Left colon (tissue), 2 donors: ENCODE measurements at regions not wholly inside any gene's neighbourhood (a gene's known extent, or its start where the extent isn't known, plus 50 kb on each side); places are given as distances from the start of the nearest gene placed in this dataset.

ENCODE experiments used
- ATAC-seq: fragments of 200-7000 bp; cut with Tn5 transposase; one replicate; pipeline ENCODE4 v1.9.1; 2020; ENCODE audit warnings: mild to moderate bottlenecking, moderate library complexity
- DNase-seq, 2 donors: peaks; one replicate each; pipeline ENCODE4 v3.0.0-alpha.2; 2020
- intact Hi-C, 2 donors: fragments of 100-400 bp; cut with DNase I in 1 of 2; cut with micrococcal nuclease in 1 of 2; formaldehyde crosslinking; loops; one replicate each; pipeline versions ENCODE4 v1.11.2 to v1.14.0; 2022; cut with DNase I, micrococcal nuclease
- donor health status: DM: no; HTN: no; CAD: no.
- donor health status: DM: yes; HTN: yes; CAD: no.

DNA sequence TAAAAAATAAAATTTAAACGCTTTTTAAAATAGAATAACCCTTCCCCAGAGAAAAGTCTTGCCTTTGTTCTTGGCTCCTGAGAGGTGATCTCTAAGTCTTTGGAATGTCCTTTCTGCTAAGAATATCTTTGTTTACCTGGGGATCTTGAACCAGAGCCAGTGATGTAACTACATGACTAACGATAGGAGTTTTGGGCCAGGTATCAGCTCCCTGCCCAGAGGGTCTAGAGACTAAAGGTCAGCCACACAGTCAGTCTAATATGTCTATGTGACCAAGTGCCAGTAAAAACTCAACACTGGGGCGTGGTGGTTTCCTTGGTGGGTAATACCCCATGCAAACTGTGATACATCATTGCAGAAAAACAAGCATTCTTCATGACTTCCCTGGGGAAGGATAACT, 1351.9 kb upstream of the C9orf72 start:
- intact Hi-C loops, result no loop called here
- DNase-seq (no peak), ATAC-seq (no peak)

DNA sequence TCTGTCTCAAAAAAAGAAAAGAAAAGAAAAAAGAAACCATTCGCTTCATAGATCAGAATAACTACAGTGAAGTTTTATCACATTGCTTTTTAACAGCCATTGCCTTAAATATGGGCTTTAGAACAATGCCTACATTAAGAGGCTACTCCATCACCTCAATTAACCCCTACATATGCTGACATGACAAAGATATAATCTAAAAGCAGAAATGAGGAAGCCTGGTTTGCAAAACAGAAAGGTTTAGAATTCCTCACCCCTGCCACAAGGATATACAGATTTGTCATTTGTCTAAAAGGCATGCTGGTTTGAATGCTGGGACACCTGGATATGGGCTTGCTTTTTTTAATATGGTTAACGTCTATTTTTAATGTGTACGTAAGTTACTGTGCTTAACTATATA, 1353.0 kb upstream of the C9orf72 start:
- intact Hi-C loops, result no loop called here
- DNase-seq (no peak), ATAC-seq (no peak)

DNA sequence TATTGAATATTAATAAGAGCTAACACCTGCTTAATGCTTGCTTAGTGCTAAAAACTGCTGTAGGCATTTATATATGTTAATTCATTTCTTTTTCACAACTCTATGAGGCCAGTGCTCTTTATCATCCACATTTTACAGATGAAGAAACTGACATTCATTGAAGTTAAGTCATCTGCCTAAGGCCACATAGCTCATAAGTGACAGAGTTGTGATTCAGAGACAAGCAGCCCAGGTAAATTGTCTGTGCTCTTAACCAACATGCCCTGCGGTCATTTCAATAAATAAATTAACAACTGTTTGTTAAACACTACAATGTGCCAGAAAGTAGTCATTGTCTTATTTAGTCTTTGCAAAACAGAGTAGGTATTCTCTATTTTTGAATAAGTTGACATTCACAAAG, 1354.4 kb upstream of the C9orf72 start:
- DNase-seq (no peak), ATAC-seq (no peak)
- intact Hi-C loops, result no loop called here

DNA sequence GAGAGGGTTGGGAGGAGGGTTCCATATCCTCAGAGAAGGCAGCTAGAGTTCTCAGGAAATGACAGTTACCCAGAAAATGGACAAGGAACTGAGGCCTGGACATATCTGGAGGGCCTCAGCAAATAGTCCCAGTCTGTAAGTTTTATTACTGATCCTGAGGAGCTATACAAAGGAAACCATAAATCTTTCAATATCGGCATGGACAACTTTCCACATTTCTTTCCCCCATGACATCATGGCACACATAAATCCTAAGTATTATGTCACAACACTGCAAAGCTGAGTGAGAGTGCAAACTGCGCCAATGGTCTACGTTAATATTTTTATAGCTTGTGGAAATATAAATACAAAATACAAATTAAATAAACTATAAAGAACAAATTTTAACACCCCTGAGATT, 1356.2 kb upstream of the C9orf72 start:
- ATAC-seq (no peak), DNase-seq (no peak)
- intact Hi-C loops, result no loop called here

DNA sequence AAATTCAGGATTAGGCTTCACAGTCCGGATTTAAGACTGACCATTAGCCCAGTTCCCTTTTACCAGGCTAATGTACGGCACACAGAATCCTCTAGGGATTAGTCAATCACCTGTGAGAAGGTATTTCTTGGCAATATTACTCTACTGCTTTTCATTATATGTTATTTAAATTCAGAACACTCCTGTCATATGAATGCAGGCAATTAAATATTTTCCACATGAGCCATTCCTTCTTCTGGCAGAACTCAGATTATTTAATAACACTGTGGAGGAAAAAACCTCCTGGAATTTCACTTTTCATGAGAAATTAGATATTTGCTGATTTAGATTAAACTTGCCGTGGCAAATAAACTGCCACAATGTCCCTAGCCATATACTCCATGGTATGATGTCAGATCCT, 1357.5 kb upstream of the C9orf72 start:
- ATAC-seq (no peak), DNase-seq (no peak)
- intact Hi-C loops, result no loop called here

DNA sequence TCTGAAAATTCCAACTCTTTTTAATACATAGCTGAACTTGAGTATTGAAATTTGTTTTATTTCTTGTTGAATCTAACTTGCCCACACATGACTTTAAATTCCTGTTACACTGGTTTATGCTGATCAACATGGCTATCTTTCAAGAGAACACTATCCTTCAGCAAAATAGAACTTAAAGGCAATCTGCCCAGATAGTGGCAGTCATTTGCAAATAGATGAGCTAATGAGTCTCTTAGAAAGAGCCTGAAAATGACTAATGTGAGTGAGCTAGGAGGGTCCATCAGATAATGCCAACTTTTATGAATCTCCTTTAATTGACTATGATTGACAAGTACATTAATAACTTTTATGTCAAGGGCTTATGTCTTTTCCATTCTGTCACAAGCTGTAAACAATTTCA, 1360.8 kb upstream of the C9orf72 start:
- no peak for DNase-seq
- intact Hi-C loops, result no loop called here
- no peak for ATAC-seq

DNA sequence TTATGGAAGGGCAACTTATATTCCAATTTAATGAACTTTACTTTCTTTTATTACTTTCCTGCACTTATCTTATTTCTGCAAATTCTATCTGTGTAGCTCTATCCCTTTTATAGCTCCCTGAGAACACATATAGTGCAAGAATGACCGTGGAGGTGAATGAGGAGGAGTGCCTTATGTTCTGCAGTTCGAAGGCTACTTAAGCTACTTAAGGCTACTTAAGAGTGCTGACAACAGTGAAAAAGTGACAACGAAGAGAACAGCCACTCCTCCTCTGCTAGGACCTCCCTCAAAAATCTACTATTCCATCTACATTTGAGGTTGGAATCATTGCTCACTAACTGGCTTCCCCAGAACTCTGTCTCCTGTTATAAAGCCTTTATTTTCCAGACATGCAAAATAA, 1365.7 kb upstream of the C9orf72 start:
- no peak for ATAC-seq
- intact Hi-C loops, result no loop called here
- no peak for DNase-seq

DNA sequence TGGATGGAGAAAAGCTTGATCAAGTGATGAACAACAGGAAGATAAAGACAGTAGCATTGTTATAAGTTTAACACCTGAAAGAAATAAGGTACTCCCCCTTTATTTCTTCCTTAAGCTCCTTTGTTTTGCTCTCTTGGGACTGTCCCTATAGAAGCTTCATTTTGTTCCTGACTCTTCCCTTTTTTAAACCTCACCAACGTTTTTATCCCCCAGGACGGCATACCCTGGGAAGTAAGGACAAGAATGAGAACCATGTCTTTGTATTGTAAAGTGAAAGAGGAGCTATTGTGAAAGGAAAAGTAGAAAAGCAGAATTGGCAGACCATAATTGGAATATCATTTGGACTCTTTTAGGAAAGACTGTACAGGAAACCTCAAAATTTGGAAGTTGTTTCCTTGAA, 1368.6 kb upstream of the C9orf72 start:
- DNase-seq, result no peak
- intact Hi-C loops, result no loop called here
- no peak for ATAC-seq

DNA sequence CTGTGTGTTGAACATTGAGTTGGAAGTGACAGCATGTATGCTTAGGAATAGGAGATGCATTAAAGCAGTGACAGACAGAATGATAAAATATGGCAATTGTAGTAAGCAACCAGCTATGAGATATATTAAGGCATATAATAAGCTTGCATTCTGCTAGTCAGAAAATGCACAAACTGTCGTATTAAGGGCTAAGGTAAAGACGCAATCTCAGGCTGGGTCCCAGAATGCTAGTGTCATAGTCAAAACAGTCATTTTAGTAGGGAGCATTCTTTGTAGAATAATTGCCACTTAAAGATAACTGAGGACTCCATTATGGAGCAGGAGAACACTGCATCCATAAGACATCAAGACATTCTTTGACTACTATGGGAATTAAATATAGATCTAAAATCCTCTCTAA, 1369.7 kb upstream of the C9orf72 start:
- DNase-seq (no peak), ATAC-seq (no peak)
- intact Hi-C loops, result no loop called here

DNA sequence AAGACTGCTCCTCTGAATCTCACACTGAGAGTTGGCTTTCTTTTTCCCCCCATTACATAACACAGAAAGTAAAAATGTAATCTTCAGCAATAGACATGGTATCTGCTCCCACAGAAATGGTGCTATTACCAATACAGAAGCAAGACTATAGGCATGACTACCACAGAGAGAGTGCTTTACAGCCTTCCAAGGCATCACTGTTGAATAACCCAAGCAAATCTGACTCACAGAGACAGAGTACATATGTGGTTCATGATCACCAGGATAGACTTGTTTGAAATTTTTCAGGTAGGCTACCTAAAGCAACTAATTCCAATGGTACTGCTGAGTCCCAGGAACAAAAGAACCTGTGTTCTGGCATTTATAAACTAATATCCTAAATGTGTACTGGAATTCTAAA, 1373.4 kb upstream of the C9orf72 start:
- DNase-seq (no peak), ATAC-seq (no peak)
- intact Hi-C loops, result no loop called here

DNA sequence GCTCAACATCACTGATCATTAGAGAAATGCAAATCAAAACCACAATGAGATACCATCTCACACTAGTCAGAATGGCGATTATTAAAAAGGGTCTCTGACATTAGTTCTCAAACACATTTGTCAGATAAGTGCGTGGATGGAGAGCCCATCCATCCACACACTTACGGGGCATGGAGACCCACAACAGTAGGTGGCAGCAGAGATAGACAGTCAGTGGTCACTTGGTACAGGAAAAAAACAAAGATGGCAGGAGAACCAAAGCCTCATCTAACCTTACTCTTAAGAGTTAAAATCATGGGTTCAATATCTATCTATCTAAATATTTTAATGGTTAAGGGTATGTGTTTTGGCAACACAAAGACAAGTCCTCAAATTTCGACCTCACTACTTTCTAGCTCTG, 1378.7 kb upstream of the C9orf72 start:
- no peak for ATAC-seq
- intact Hi-C loops, result no loop called here
- no peak for DNase-seq

DNA sequence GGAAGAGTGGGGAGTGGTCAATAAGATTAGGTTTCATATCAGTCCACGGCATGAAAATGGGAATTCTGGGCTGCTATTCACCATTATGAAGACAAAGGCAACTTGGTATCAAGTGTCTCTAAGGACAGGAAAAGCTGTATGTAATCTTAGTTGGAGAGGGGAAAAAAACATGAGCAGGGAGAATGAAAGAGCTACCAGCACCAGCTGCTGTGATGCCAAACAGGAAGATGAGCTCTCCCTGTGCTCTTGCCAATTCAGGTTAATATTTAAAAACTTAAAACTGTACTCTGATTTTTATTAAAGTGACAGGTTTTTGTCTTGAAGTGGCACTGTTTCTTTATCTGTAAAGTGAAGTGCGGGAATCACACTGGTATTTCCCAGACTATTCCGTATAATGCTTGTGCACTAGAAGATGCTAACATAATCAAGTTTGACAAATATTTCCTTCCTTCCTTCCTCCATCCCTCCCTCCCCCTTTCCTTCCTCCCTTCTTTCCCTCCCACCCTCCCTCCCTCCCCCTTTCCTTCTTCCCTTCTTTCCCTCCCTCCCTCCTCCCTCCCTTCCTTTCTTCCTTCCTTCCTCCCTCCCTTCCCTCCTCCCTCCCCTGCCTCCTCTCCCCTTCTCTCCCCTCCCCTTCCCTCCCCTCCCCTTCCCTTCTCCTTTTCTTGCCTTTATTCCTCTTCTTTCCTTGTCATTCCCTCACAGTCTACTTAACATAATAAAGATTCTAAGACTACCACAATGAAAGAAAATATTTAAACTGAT, 1383.0 kb upstream of the C9orf72 start:
- intact Hi-C loops, result no loop called here
- DNase-seq (no peak), ATAC-seq (peak; percentile 49)

DNA sequence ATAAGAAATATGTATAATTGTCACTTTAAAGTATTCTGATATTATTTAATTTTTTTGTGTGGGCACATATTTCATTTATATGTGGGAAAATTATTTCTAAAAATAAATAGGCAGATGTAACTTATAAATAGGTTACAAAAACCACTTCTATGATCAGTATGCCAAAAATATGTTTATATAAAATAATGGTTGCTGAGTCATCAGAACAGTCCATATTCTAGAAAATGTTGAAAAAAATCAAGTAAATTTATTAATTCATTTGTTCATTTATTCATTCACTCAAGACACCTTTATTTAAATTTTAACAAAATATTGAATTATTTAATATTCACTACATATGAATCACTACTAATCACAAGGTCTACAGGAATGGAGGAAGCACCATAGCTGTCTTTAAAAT, 1387.3 kb upstream of the C9orf72 start:
- DNase-seq (no peak), ATAC-seq (no peak)
- intact Hi-C loops, result no loop called here

DNA sequence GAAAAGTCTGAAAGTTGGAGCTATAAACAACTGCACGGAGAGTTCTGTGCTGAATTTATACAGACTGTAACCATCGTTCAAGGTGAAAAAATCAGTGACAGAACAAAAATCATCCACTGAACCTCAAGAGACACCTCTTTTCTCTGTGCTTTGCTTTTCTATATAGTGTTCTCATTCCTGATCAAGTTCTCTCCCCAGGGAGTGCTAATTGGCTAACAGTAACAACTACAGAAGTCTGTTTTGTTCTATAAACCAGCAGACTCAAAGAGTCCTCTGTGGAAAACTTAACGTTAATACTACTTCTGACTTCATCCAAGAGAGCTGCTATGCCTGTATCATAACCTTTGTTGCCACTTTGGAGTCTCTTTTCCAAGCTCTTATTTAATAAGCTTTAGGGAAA, 1388.3 kb upstream of the C9orf72 start:
- intact Hi-C loops, result no loop called here
- DNase-seq (no peak), ATAC-seq (no peak)

DNA sequence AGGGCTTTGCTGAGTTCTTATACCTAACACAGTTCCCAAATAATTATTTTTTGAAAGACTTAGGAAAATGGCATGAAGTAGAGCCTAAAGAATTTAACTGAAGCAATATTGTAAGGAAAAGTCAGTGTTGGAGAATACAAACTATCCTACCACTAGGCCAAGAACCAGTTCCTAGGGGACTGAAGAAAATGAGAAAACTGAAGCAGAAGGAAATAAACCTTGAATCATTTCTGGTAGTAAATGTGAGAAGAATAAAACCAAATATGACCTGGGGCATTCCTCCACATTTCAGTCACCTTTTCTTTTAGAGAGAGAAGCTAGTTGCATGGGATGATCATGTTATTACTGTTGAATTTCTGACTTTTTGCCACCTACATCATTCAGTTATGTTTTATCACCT, 1393.9 kb upstream of the C9orf72 start:
- DNase-seq, result no peak
- intact Hi-C loops, result no loop called here
- ATAC-seq, result no peak

DNA sequence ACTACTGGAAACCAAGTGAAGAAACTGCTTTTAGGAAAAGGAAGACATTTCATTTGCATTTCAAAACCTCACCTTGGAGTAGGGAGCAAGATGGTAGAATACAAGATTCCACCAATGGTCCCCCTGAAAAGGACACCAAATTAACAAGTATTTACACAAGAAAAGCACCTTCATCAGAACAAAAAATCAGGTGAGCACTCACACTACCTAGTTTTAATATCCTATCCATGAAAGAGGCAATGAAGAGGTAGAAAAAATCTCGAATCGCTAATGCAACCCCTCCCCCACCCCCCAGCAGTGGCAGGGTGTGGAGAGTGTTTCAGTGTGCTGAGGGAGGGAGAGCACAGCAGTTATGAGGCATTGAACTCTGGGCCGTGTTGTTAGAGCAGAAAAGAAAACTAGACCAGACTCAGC, 1397.0 kb upstream of the C9orf72 start:
- DNase-seq (no peak), ATAC-seq (no peak)
- intact Hi-C loops, result no loop called here

DNA sequence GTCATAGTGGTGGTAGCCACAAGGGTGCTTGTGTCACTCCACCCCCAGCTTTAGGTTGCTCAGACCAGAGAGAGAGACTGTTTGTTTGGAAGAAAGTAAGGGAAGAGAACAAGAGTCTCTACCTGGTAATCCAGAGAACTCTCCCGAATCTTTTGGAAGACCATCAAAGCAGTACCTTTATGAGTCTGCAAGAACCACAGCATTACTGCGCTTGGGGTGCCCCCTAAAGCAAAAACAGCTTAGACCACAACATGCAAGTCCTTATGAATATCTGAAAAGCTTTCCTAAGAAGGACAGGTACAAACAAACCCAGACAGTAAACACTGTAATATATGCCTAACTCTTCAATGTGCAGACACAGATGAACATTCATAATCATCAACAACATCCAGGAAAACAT, 1398.6 kb upstream of the C9orf72 start:
- no peak for ATAC-seq
- intact Hi-C loops, result no loop called here
- DNase-seq, result no peak

DNA sequence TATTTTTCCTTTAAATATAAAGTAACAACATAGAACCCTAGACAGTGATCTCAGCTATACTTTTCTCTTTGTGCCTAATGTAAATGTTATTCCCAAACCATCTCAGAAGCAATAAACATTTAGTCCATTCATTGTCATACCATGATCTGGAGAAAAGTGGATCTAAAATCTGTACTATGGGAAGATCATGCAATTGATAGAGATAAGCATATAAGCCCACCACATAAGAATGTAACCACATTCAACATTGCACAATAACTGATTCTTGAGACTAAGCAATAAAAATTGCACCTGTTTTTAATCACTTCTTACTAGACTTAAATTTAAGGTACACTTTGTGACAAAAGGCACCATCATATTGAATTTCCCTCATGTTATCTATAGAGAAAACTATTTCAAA, 1403.0 kb upstream of the C9orf72 start:
- DNase-seq (no peak), ATAC-seq (no peak)
- intact Hi-C loops, result no loop called here

DNA sequence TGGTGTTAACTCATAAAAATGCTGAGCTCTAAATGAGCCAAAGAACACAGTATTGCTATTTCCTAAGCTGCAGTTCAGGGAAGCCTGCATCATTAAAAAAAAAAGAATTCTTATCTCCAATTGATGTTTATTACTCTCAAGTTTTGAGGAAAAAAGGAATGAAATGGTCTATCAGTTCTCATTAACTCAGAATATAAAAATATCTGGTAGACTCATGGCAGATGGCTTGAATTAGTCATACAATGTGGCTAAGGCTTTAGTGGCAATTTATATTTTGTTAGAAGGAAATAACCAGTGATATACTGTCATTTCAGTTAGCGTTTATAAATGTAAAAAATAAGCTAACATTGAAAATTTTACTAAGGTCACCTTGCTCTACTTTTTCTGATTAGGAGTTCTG, 1403.4 kb upstream of the C9orf72 start:
- intact Hi-C loops, result no loop called here
- no peak for DNase-seq
- ATAC-seq, result no peak

DNA sequence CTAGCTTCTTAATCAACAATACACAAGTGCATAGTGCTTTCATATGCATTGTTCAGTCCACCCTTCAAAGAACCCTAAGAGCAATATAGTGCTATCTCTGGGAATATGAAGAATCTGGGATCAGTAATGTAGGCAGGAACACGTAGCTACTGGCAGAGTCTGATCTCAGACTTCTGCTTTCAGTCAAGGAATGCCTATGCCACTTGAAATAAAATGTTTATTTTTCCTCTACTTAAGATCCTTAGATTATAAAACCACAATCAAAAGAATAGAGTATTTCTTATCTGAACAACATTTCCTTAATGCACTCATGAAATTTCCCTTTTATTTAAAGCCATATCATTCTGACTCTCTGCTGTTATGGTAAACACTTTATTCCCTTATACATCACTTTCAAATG, 1407.8 kb upstream of the C9orf72 start:
- intact Hi-C loops, result no loop called here
- no peak for ATAC-seq
- no peak for DNase-seq

DNA sequence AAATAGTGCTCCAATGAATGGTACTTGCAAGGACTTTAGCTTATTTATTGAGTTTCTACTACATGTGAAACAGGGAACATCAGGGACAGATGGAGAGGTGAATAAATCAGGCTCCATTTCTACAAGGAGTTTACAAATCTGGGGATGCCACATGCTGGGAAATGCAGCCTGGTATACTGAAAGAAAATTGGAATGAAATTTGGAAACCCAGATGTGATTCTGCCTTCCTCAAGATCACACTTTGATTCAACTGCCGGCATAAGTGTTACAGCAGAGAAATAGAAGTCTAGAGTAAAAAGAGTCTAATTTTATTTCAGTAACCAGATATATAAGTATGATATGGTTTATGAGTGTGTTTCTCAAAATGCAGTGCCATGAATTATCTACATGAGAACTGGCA, 1408.4 kb upstream of the C9orf72 start:
- DNase-seq, result no peak
- ATAC-seq, result no peak
- intact Hi-C loops, result no loop called here

DNA sequence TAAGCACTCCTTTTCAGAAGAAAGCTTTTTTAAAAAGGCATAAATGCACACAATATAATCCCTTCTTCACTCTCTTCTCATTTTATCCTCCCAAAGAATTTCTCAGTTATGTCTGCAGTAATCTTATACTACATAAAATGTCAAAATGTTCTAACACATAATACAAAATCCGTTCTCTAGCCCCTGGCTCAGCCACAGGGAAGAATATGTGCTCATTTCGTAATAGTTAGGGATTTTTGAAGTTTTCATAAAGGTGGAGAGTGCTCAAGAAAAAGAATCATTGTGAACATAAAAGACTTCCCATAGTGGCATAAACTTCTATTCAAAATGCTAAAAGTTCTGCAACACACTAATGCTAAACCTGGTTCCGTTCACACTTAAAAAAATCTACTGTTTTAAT, 1410.7 kb upstream of the C9orf72 start:
- intact Hi-C loops, result no loop called here
- DNase-seq, result no peak
- ATAC-seq, result no peak
